ENCODE measurements at regions not wholly inside any gene's neighbourhood (a gene's known extent, or its start where the extent isn't known, plus 50 kb on each side); places are given as distances from the start of the nearest gene placed in this dataset.

DNA sequence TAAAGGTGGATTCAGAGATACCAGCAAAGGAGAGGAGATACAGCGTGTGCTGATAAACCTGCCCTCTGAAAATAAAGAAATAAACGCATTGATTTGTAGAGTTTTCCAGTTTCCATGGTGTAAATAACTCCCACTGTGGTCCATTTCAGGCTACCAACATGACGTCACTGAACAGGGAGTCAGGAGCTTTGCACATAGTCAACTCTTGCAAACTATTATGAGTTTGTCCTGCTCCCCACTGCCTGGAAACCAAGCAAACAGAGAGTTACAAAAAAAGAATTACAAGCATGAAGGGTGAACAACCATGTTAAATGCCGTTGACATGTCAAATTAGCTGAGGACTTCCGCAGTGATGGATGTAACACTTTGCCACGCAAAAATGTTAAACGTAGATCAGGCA, 70.4 kb upstream of the GATA2 start:
- TF ChIP-seq, protein P1, sequence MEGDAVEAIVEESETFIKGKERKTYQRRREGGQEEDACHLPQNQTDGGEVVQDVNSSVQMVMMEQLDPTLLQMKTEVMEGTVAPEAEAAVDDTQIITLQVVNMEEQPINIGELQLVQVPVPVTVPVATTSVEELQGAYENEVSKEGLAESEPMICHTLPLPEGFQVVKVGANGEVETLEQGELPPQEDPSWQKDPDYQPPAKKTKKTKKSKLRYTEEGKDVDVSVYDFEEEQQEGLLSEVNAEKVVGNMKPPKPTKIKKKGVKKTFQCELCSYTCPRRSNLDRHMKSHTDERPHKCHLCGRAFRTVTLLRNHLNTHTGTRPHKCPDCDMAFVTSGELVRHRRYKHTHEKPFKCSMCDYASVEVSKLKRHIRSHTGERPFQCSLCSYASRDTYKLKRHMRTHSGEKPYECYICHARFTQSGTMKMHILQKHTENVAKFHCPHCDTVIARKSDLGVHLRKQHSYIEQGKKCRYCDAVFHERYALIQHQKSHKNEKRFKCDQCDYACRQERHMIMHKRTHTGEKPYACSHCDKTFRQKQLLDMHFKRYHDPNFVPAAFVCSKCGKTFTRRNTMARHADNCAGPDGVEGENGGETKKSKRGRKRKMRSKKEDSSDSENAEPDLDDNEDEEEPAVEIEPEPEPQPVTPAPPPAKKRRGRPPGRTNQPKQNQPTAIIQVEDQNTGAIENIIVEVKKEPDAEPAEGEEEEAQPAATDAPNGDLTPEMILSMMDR (IDR thresholded peaks at IDR 0.05), result no peak
- TF ChIP-seq POLR2A (IDR thresholded peaks at IDR 0.05), result no peak
